ENCODE measurements at regions not wholly inside any gene's neighbourhood (a gene's known extent, or its start where the extent isn't known, plus 50 kb on each side); places are given as distances from the start of the nearest gene placed in this dataset.

- no peak overlapping the region for H2BK15ac ChIP-seq (ENCODE audit: low read length)
- H3K14ac ChIP-seq (ENCODE audit: low read length) = no peak overlapping the region
- no peak overlapping the region for H2AK5ac ChIP-seq (ENCODE audit: low read depth, low read length)
- H3K27me3 ChIP-seq (ENCODE audit: control insufficient read depth in 3 of 3, insufficient read depth in 3 of 3, low read depth in 1 of 3, low read length in 3 of 3) = no peaks in the 10 kb centered on the region
- H2BK120ac ChIP-seq (ENCODE audit: low read depth, low read length) = no peak overlapping the region
- peaks cover 0 to 3% of the 10 kb centered on the region in 2 donors for H3K4me1 ChIP-seq (ENCODE audit: control insufficient read depth in 2 of 2, insufficient read depth in 1 of 2, low read depth in 1 of 2, low read length in 2 of 2)
- no peak overlapping the region for H3K27ac ChIP-seq (replicated peaks; ENCODE audit: low read length)
- no peak overlapping the region for H3K18ac ChIP-seq (ENCODE audit: low read length)
- no peak overlapping the region for H3K4me2 ChIP-seq (ENCODE audit: insufficient read depth, low read length, poor library complexity, severe bottlenecking)
- no peak overlapping the region for H3K4me3 ChIP-seq (ENCODE audit: low read length in 2 of 2)
- no peak overlapping the region for H3K23ac ChIP-seq (ENCODE audit: low read depth, low read length, poor library complexity)
- no peaks in the 10 kb centered on the region for H3K36me3 ChIP-seq (replicated peaks in 1 of 2; ENCODE audit: control insufficient read depth in 2 of 2, insufficient read depth in 2 of 2, low read length in 2 of 2)
- H3K79me1 ChIP-seq (ENCODE audit: low read depth, low read length) = no peaks in the 10 kb centered on the region
- no peaks in the 10 kb centered on the region for H3K9me3 ChIP-seq (replicated peaks in 1 of 2; ENCODE audit: control insufficient read depth in 2 of 2, insufficient read depth in 1 of 2, low read depth in 1 of 2, low read length in 2 of 2)
- no peak overlapping the region for H2BK5ac ChIP-seq (ENCODE audit: low read length)
- H4K8ac ChIP-seq (ENCODE audit: low read depth, low read length) = no peak overlapping the region
- H2AFZ ChIP-seq (ENCODE audit: low read length) = no peak overlapping the region
- no CpG with 5 or more reads among the region's 9 CpGs for WGBS, 2 donors (ENCODE audit: extremely low coverage in 2 of 2, insufficient read length in 2 of 2, insufficient replicate concordance in 1 of 2)
- no peak overlapping the region for H2BK12ac ChIP-seq (ENCODE audit: low read length)
- DNase-seq (ENCODE audit: low spot score) = no peak
- no peak overlapping the region for H4K91ac ChIP-seq (ENCODE audit: low read depth, low read length, poor library complexity)
- H3K4ac ChIP-seq (ENCODE audit: low read length) = no peak overlapping the region
- no peak overlapping the region for H3K9ac ChIP-seq (ENCODE audit: low read depth, low read length, poor library complexity)
Measured at GRCh38 chr2:220148471-220149248, 521.2 kb downstream of the SLC4A3 start.

- no peak overlapping the region for H3K9ac ChIP-seq (ENCODE audit: low read depth, low read length, poor library complexity)
- H3K4me1 ChIP-seq (ENCODE audit: control insufficient read depth in 2 of 2, insufficient read depth in 1 of 2, low read depth in 1 of 2, low read length in 2 of 2) = no peaks in the 10 kb centered on the region
- no peaks in the 10 kb centered on the region for H3K79me1 ChIP-seq (ENCODE audit: low read depth, low read length)
- no peaks in the 10 kb centered on the region for H3K36me3 ChIP-seq (replicated peaks in 1 of 2; ENCODE audit: control insufficient read depth in 2 of 2, insufficient read depth in 2 of 2, low read length in 2 of 2)
- H3K4ac ChIP-seq (ENCODE audit: low read length) = no peak overlapping the region
- no peak overlapping the region for H3K14ac ChIP-seq (ENCODE audit: low read length)
- H2BK15ac ChIP-seq (ENCODE audit: low read length) = no peak overlapping the region
- no peak overlapping the region for H2AFZ ChIP-seq (ENCODE audit: low read length)
- no peak overlapping the region for H3K23ac ChIP-seq (ENCODE audit: low read depth, low read length, poor library complexity)
- no peak overlapping the region for H2AK5ac ChIP-seq (ENCODE audit: low read depth, low read length)
- H2BK5ac ChIP-seq (ENCODE audit: low read length) = no peak overlapping the region
- H3K27me3 ChIP-seq (ENCODE audit: control insufficient read depth in 3 of 3, insufficient read depth in 3 of 3, low read depth in 1 of 3, low read length in 3 of 3) = no peaks in the 10 kb centered on the region
- no peak overlapping the region for H4K91ac ChIP-seq (ENCODE audit: low read depth, low read length, poor library complexity)
- DNase-seq (ENCODE audit: low spot score) = no peak
- H3K27ac ChIP-seq (replicated peaks; ENCODE audit: low read length) = no peak overlapping the region
- H2BK120ac ChIP-seq (ENCODE audit: low read depth, low read length) = no peak overlapping the region
- H3K4me3 ChIP-seq (ENCODE audit: low read length in 2 of 2) = no peak overlapping the region
- WGBS, 2 donors (ENCODE audit: extremely low coverage in 2 of 2, insufficient read length in 2 of 2, insufficient replicate concordance in 1 of 2) = no CpG with 5 or more reads among the region's 2 CpGs
- no peaks in the 10 kb centered on the region for H3K9me3 ChIP-seq (replicated peaks in 1 of 2; ENCODE audit: control insufficient read depth in 2 of 2, insufficient read depth in 1 of 2, low read depth in 1 of 2, low read length in 2 of 2)
- H3K4me2 ChIP-seq (ENCODE audit: insufficient read depth, low read length, poor library complexity, severe bottlenecking) = no peak overlapping the region
- H2BK12ac ChIP-seq (ENCODE audit: low read length) = no peak overlapping the region
- no peak overlapping the region for H3K18ac ChIP-seq (ENCODE audit: low read length)
- H4K8ac ChIP-seq (ENCODE audit: low read depth, low read length) = no peak overlapping the region
Measured at GRCh38 chr2:220151341-220151740, 523.9 kb downstream of the SLC4A3 start.

GRCh38 chr2:220152281-220152935 lies 525.0 kb downstream of the SLC4A3 start:
- WGBS, 2 donors (ENCODE audit: extremely low coverage in 2 of 2, insufficient read length in 2 of 2, insufficient replicate concordance in 1 of 2) = no CpG with 5 or more reads among the region's 4 CpGs
- no peaks in the 10 kb centered on the region for H3K4me1 ChIP-seq (ENCODE audit: control insufficient read depth in 2 of 2, insufficient read depth in 1 of 2, low read depth in 1 of 2, low read length in 2 of 2)
- H3K4me2 ChIP-seq (ENCODE audit: insufficient read depth, low read length, poor library complexity, severe bottlenecking) = no peak overlapping the region
- H3K27me3 ChIP-seq (ENCODE audit: control insufficient read depth in 3 of 3, insufficient read depth in 3 of 3, low read depth in 1 of 3, low read length in 3 of 3) = no peaks in the 10 kb centered on the region
- peak overlapping the region in 1 of 2 donors; percentile 30 for H3K4me3 ChIP-seq (ENCODE audit: low read length in 2 of 2)
- no peak overlapping the region for H3K9ac ChIP-seq (ENCODE audit: low read depth, low read length, poor library complexity)
- no peak overlapping the region for H3K18ac ChIP-seq (ENCODE audit: low read length)
- H3K27ac ChIP-seq (replicated peaks; ENCODE audit: low read length) = no peak overlapping the region
- no peak overlapping the region for H2BK120ac ChIP-seq (ENCODE audit: low read depth, low read length)
- H3K36me3 ChIP-seq (replicated peaks in 1 of 2; ENCODE audit: control insufficient read depth in 2 of 2, insufficient read depth in 2 of 2, low read length in 2 of 2) = no peaks in the 10 kb centered on the region
- no peak overlapping the region for H2AFZ ChIP-seq (ENCODE audit: low read length)
- DNase-seq (ENCODE audit: low spot score) = no peak
- H2BK5ac ChIP-seq (ENCODE audit: low read length) = no peak overlapping the region
- H3K79me1 ChIP-seq (ENCODE audit: low read depth, low read length) = no peaks in the 10 kb centered on the region
- no peak overlapping the region for H4K8ac ChIP-seq (ENCODE audit: low read depth, low read length)
- H2BK15ac ChIP-seq (ENCODE audit: low read length) = no peak overlapping the region
- H3K9me3 ChIP-seq (replicated peaks in 1 of 2; ENCODE audit: control insufficient read depth in 2 of 2, insufficient read depth in 1 of 2, low read depth in 1 of 2, low read length in 2 of 2) = no peaks in the 10 kb centered on the region
- no peak overlapping the region for H2AK5ac ChIP-seq (ENCODE audit: low read depth, low read length)
- H3K14ac ChIP-seq (ENCODE audit: low read length) = no peak overlapping the region
- no peak overlapping the region for H3K4ac ChIP-seq (ENCODE audit: low read length)
- H3K23ac ChIP-seq (ENCODE audit: low read depth, low read length, poor library complexity) = no peak overlapping the region
- H2BK12ac ChIP-seq (ENCODE audit: low read length) = no peak overlapping the region
- H4K91ac ChIP-seq (ENCODE audit: low read depth, low read length, poor library complexity) = no peak overlapping the region

DNA sequence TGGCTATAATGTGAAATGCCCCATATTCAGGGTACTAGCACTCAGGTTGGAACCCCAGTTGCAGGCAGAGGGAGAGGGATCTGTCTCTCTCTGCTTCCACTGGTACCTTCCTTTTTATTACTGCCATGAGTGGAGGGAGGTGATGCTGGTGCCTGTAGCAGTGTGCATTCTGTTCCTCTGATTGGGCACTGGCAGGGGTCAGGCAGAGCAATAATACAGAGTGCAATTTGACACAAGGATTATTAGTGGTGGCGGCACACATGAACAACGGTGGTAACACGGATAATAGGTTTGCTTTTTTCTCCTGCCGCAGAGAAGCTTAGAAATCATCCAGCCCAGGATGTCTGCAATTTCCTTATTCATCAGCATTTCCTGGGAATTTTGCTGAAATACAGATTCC lies 525.7 kb downstream of the SLC4A3 start:
- Histone ChIP-seq H3K27me3 (ENCODE audit: control insufficient read depth in 3 of 3, insufficient read depth in 3 of 3, low read depth in 1 of 3, low read length in 3 of 3) (no peaks in the 10 kb centered on the region), H2AFZ (ENCODE audit: low read length) (no peak overlapping the region), H3K18ac (ENCODE audit: low read length) (no peak overlapping the region), H2AK5ac (ENCODE audit: low read depth, low read length) (no peak overlapping the region), H2BK15ac (ENCODE audit: low read length) (no peak overlapping the region), H3K14ac (ENCODE audit: low read length) (no peak overlapping the region), H3K23ac (ENCODE audit: low read depth, low read length, poor library complexity) (no peak overlapping the region), H2BK5ac (ENCODE audit: low read length) (no peak overlapping the region), H3K4ac (ENCODE audit: low read length) (no peak overlapping the region), H3K27ac (replicated peaks; ENCODE audit: low read length) (no peak overlapping the region), H3K9me3 (replicated peaks in 1 of 2; ENCODE audit: control insufficient read depth in 2 of 2, insufficient read depth in 1 of 2, low read depth in 1 of 2, low read length in 2 of 2) (no peaks in the 10 kb centered on the region), H3K4me2 (ENCODE audit: insufficient read depth, low read length, poor library complexity, severe bottlenecking) (no peak overlapping the region), H4K91ac (ENCODE audit: low read depth, low read length, poor library complexity) (no peak overlapping the region), H3K4me1 (ENCODE audit: control insufficient read depth in 2 of 2, insufficient read depth in 1 of 2, low read depth in 1 of 2, low read length in 2 of 2) (no peaks in the 10 kb centered on the region), H4K8ac (ENCODE audit: low read depth, low read length) (no peak overlapping the region), H3K4me3 (ENCODE audit: low read length in 2 of 2) (no peak overlapping the region), H2BK12ac (ENCODE audit: low read length) (no peak overlapping the region), H3K36me3 (replicated peaks in 1 of 2; ENCODE audit: control insufficient read depth in 2 of 2, insufficient read depth in 2 of 2, low read length in 2 of 2) (no peaks in the 10 kb centered on the region), H3K79me1 (ENCODE audit: low read depth, low read length) (no peaks in the 10 kb centered on the region), H3K9ac (ENCODE audit: low read depth, low read length, poor library complexity) (no peak overlapping the region), H2BK120ac (ENCODE audit: low read depth, low read length) (no peak overlapping the region)
- WGBS, 2 donors (ENCODE audit: extremely low coverage in 2 of 2, insufficient read length in 2 of 2, insufficient replicate concordance in 1 of 2) = no CpG with 5 or more reads among the region's 4 CpGs
- DNase-seq (ENCODE audit: low spot score) = no peak

Data from neuronal stem cell (in vitro differentiated cells).